Large intestine (tissue), 3 donors: ENCODE measurements at regions not wholly inside any gene's neighbourhood (a gene's known extent, or its start where the extent isn't known, plus 50 kb on each side); places are given as distances from the start of the nearest gene placed in this dataset.

Source experiments
- DNase-seq, 2 donors: peaks; one replicate each; pipeline versions ENCODE4 v3.0.0 to v3.0.0-alpha.2; 2013
- H3K27ac ChIP-seq: one replicate; pipeline ENCODE4 v1.5.1; 2013; ENCODE audit warnings: low read length
- H3K27me3 ChIP-seq: 2 replicates; pipeline ENCODE4 v1.6.1; 2013; ENCODE audit warnings: low read length; ENCODE audit not compliant: control insufficient read depth, insufficient read depth
- H3K36me3 ChIP-seq: 2 replicates; pipeline ENCODE4 v1.6.1; 2013; ENCODE audit warnings: low read length; ENCODE audit not compliant: control insufficient read depth, insufficient read depth
- H3K4me1 ChIP-seq: one replicate; pipeline ENCODE4 v1.6.1; 2013; ENCODE audit warnings: low read length; ENCODE audit not compliant: control insufficient read depth, insufficient read depth
- H3K4me3 ChIP-seq: one replicate; pipeline ENCODE4 v1.5.1; 2013; ENCODE audit warnings: low read length
- H3K9me3 ChIP-seq: one replicate; pipeline ENCODE4 v1.6.1; 2013; ENCODE audit warnings: mild to moderate bottlenecking, low read depth, low read length, moderate library complexity; ENCODE audit not compliant: control insufficient read depth
- WGBS: methylation state at CpG from one replicate; pipeline ENCODE4 v1.1.5; 2013; ENCODE audit warnings: low lambda C conversion rate; ENCODE audit not compliant: insufficient coverage; 5-methylcytosine and 5-hydroxymethylcytosine counted together

- no peak overlapping the region for H3K27ac ChIP-seq
- H3K4me1 ChIP-seq, result no peaks in the 10 kb centered on the region
- no peaks in the 10 kb centered on the region for H3K36me3 ChIP-seq
- peaks cover 5% of the 10 kb centered on the region for H3K27me3 ChIP-seq
- no peak overlapping the region for H3K4me3 ChIP-seq
- no peaks in the 10 kb centered on the region for H3K9me3 ChIP-seq
- WGBS, result no CpG with 5 or more reads among the region's 7 CpGs
- no peak for DNase-seq
These were observed 131.4 kb downstream of the CHIC2 start for GRCh38 chr4:53932796-53933610.

GRCh38 chr4:53931461-53931961, 132.9 kb downstream of the CHIC2 start:
- no peaks in the 10 kb centered on the region for H3K36me3 ChIP-seq
- H3K27me3 ChIP-seq, result peaks cover 6% of the 10 kb centered on the region
- H3K4me1 ChIP-seq, result no peaks in the 10 kb centered on the region
- H3K4me3 ChIP-seq, result no peak overlapping the region
- H3K27ac ChIP-seq, result no peak overlapping the region
- DNase-seq, result no peak
- WGBS, result 100% methylated on average over 1 of the region's 4 CpGs
- no peaks in the 10 kb centered on the region for H3K9me3 ChIP-seq

DNA sequence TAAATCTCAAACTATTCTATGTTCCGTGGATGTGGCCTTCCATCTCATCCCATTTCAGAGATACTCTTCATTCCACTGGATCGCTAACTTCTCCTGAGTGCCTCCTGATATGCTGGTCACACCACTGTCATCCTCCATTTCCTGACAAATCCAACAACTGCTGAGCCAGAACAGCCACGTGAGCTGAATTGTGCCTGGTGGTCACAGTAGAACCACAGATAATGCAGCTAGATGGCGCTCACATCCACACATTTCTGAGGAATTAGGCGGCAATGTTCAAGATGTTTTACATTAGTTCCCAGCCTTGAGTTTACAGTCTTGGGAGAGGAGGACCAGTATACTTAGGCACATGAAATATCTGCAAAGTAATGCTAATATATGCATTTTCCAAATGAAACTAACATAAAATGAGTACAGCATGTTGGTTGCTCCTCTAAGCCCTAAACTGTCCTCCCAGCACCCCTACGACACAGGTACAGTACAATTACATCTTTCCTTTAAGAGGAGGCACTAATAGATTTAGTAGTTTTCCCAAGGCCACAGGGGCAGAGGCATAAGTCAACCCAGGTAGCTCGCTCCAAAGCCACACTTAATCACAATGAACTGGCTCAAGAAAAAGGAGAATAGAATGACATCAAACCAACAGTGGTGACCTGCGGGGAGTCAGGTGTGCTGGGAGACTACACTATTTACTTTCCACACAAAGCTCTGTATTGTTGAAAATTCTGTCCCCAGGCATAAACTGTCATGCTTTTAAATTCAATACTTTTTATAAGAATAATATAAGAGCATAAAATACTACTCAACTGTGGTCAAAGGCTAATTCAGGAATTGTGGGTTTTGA, 134.2 kb downstream of the CHIC2 start:
- no peaks in the 10 kb centered on the region for H3K4me1 ChIP-seq
- H3K4me3 ChIP-seq, result no peak overlapping the region
- H3K27me3 ChIP-seq, result peaks cover 16% of the 10 kb centered on the region
- no peaks in the 10 kb centered on the region for H3K9me3 ChIP-seq
- H3K36me3 ChIP-seq, result no peaks in the 10 kb centered on the region
- peak; percentile 77 to 79 for DNase-seq
- WGBS, result 20% methylated on average over 1 of the region's 8 CpGs
- H3K27ac ChIP-seq, result no peak overlapping the region

GRCh38 chr4:53929311-53929710, 135.1 kb downstream of the CHIC2 start:
- DNase-seq, result no peak
- Histone ChIP-seq H3K9me3 (no peaks in the 10 kb centered on the region), H3K27ac (no peak overlapping the region), H3K36me3 (no peaks in the 10 kb centered on the region), H3K4me3 (no peak overlapping the region), H3K4me1 (no peaks in the 10 kb centered on the region), H3K27me3 (peaks cover 21% of the 10 kb centered on the region)
- 90% methylated on average over 1 of the region's 4 CpGs for WGBS

DNA sequence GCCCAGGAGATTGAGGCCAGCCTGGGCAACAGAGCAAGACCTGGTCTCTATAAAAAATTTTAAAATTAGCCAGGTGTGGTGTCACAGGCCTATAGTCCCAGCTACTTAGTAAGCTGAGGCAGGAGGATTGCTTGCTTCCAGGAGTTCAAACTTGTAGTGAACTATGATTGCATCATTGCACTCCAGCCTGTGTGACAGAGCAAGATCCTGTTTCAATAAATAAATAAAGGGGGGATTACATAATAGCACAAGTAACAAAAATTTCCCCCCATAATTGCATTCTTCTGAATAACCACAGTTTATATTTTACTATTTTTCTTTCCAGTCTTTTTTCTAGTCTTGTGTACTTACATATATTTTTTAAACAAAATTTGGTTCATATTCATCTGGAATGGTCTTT, 135.6 kb downstream of the CHIC2 start:
- peaks cover 25% of the 10 kb centered on the region for H3K27me3 ChIP-seq

GRCh38 chr4:53925050-53925605, 139.3 kb downstream of the CHIC2 start:
- no peak overlapping the region for H3K4me3 ChIP-seq
- H3K4me1 ChIP-seq, result no peaks in the 10 kb centered on the region
- H3K27ac ChIP-seq, result no peak overlapping the region
- no peaks in the 10 kb centered on the region for H3K36me3 ChIP-seq
- no peak for DNase-seq
- H3K9me3 ChIP-seq, result no peaks in the 10 kb centered on the region
- no CpG with 5 or more reads among the region's 2 CpGs for WGBS
- peaks cover 23% of the 10 kb centered on the region for H3K27me3 ChIP-seq

More for the DNA sequence above, 135.6 kb downstream of the CHIC2 start:
- DNase-seq, result no peak
- Histone ChIP-seq H3K4me1 (no peaks in the 10 kb centered on the region), H3K9me3 (no peaks in the 10 kb centered on the region), H3K27ac (no peak overlapping the region), H3K4me3 (no peak overlapping the region), H3K36me3 (no peaks in the 10 kb centered on the region)

DNA sequence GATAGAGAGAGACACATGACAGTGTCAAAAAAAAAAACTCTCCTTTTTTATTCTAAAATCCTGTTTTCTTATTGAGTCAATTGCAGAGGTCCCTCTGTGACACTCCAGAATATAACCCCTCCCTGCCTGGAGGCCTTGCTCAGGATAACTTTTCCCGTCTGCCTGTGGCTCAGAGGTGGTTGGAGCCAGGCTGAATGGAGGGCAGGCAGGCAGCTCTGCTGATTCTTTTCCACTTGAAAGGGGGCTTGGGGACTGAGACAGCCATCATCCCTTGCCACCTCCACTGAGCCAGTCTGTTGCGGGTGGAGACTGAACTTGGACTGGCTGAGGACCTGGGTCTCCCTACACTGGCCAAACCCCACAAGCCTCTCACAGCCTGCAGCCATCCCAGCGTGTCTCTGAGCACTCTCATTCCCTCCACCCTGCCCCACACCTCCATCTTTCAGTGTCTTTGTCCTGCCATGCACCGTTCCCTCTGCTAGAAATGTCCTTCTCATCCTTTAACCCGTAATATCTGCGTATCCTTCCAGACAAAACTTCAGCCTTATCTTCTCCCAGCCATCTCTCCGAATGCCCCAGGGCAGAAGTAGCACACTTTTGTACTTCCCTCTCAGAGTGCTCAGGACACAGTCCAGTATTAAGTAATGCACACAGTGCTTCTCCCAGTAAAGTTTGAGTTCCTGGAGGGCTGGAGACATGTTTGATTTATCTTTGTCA, 139.9 kb downstream of the CHIC2 start:
- no peak overlapping the region for H3K4me3 ChIP-seq
- 100% methylated on average over 1 of the region's 7 CpGs for WGBS
- no peaks in the 10 kb centered on the region for H3K4me1 ChIP-seq
- DNase-seq, result no peak
- peaks cover 23% of the 10 kb centered on the region for H3K27me3 ChIP-seq
- H3K36me3 ChIP-seq, result no peaks in the 10 kb centered on the region
- no peaks in the 10 kb centered on the region for H3K9me3 ChIP-seq
- no peak overlapping the region for H3K27ac ChIP-seq

DNA sequence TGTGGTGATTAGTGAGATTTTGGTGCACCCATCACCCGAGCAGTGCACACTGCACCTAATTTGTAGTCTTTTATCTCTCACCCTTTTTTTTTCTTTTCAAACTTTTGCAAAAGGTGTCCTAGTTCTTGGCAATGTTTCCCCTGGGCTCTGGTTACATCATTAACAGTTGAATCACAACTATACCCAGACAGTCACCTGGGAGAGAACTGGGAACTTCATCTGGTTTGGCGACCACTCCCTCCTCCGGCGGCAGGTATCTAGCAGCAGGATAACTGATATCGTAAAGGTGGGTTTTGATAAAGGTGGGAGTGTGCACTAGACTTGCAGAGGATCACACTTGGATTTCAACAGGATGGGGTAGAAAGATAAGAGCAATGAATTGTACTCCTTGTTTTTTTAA, 140.5 kb downstream of the CHIC2 start:
- Histone ChIP-seq H3K36me3 (no peaks in the 10 kb centered on the region), H3K4me3 (no peak overlapping the region), H3K27me3 (peaks cover 23% of the 10 kb centered on the region), H3K4me1 (no peaks in the 10 kb centered on the region), H3K27ac (no peak overlapping the region), H3K9me3 (no peaks in the 10 kb centered on the region)
- DNase-seq, result no peak
- WGBS, result 39% methylated on average over 2 of the region's 5 CpGs

GRCh38 chr4:53921856-53922255, 142.5 kb downstream of the CHIC2 start:
- peaks cover 30% of the 10 kb centered on the region for H3K27me3 ChIP-seq
- no peak for DNase-seq
- no peaks in the 10 kb centered on the region for H3K36me3 ChIP-seq
- H3K4me3 ChIP-seq, result no peak overlapping the region
- no peak overlapping the region for H3K27ac ChIP-seq
- no peaks in the 10 kb centered on the region for H3K4me1 ChIP-seq
- H3K9me3 ChIP-seq, result no peaks in the 10 kb centered on the region

- Histone ChIP-seq H3K4me1 (no peaks in the 10 kb centered on the region), H3K27ac (no peak overlapping the region), H3K4me3 (no peak overlapping the region), H3K9me3 (no peaks in the 10 kb centered on the region), H3K36me3 (no peaks in the 10 kb centered on the region), H3K27me3 (peaks cover 25% of the 10 kb centered on the region)
- DNase-seq, result no peak
- WGBS, result 100% methylated on average over 1 of the region's 4 CpGs
These were observed 143.5 kb downstream of the CHIC2 start for GRCh38 chr4:53920883-53921282.
